ENCODE measurements at regions not wholly inside any gene's neighbourhood (a gene's known extent, or its start where the extent isn't known, plus 50 kb on each side); places are given as distances from the start of the nearest gene placed in this dataset.

DNA sequence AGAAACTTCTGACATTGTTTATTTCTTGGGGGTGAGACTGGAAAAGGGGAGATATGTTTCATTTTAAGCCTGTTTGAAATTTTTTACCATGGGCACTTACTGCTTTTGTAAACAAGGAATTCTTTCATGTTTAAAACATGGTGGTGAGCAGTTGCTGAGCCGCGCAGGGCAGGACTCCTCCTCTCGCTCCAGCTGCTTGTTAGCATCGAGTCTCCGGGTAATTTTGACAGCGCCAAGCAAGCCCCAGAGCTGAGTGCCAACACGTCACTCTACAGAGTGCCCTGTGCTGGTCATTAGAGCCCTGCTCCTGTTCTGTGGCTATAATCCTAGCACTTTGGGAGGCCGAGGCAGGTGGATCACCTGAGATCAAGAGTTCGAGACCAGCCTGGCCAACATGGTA lies 116.5 kb upstream of the MSX2 start:
- intact Hi-C loops (cut with micrococcal nuclease) = no loop called here
- CTCF ChIA-PET = no interaction called here

DNA sequence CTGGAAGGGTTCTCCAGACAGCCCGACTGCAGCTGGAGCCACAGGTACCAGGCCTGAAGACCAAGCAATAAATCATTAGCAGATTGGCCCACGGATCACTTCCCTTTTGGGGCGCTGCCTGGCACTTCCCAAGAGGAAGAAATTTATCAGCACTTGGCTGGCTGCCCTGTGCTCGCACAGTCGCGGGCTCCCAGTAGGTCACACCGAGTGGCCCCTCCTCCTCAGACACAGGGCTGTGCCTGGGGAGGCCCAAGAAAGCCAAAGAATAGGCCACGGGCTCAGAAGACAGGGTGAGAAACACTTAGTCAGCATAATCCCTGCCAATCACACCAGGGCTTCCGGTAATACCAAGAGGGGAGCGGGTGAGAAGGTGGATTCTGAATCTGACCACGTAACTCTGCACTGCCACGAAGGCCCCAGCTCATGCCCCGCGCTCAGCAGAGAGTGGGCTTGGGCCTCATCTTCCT lies 115.7 kb upstream of the MSX2 start:
- H3K9me3 Mint-ChIP-seq = peaks cover 2% of the 10 kb centered on the region
- DNase-seq (peak; percentile 11), ATAC-seq (peak; percentile 53)
- TF ChIP-seq, protein P1, sequence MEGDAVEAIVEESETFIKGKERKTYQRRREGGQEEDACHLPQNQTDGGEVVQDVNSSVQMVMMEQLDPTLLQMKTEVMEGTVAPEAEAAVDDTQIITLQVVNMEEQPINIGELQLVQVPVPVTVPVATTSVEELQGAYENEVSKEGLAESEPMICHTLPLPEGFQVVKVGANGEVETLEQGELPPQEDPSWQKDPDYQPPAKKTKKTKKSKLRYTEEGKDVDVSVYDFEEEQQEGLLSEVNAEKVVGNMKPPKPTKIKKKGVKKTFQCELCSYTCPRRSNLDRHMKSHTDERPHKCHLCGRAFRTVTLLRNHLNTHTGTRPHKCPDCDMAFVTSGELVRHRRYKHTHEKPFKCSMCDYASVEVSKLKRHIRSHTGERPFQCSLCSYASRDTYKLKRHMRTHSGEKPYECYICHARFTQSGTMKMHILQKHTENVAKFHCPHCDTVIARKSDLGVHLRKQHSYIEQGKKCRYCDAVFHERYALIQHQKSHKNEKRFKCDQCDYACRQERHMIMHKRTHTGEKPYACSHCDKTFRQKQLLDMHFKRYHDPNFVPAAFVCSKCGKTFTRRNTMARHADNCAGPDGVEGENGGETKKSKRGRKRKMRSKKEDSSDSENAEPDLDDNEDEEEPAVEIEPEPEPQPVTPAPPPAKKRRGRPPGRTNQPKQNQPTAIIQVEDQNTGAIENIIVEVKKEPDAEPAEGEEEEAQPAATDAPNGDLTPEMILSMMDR (IDR thresholded peaks at IDR 0.05) = no peak
- H3K27ac Mint-ChIP-seq = no peak overlapping the region
- H3K36me3 Mint-ChIP-seq (ENCODE audit: low read depth) = no peaks in the 10 kb centered on the region
- H3K4me1 Mint-ChIP-seq (ENCODE audit: low read depth) = no peaks in the 10 kb centered on the region
- POLR2A ChIA-PET = no interaction called here
- CTCF ChIA-PET = no interaction called here
- H3K27me3 Mint-ChIP-seq = peaks cover 8% of the 10 kb centered on the region
- intact Hi-C loops (cut with micrococcal nuclease) = no loop called here
- no peak overlapping the region for H3K4me3 Mint-ChIP-seq

More for the DNA sequence above, 116.5 kb upstream of the MSX2 start:
- Mint-ChIP-seq H3K4me3 (no peak overlapping the region), H3K4me1 (ENCODE audit: low read depth) (no peaks in the 10 kb centered on the region), H3K27ac (no peak overlapping the region), H3K9me3 (peaks cover 2% of the 10 kb centered on the region), H3K27me3 (peaks cover 8% of the 10 kb centered on the region), H3K36me3 (ENCODE audit: low read depth) (no peaks in the 10 kb centered on the region)
- POLR2A ChIA-PET = no interaction called here
- ATAC-seq = no peak
- TF ChIP-seq, protein P1 (IDR thresholded peaks at IDR 0.05) = no peak
- DNase-seq = no peak

DNA sequence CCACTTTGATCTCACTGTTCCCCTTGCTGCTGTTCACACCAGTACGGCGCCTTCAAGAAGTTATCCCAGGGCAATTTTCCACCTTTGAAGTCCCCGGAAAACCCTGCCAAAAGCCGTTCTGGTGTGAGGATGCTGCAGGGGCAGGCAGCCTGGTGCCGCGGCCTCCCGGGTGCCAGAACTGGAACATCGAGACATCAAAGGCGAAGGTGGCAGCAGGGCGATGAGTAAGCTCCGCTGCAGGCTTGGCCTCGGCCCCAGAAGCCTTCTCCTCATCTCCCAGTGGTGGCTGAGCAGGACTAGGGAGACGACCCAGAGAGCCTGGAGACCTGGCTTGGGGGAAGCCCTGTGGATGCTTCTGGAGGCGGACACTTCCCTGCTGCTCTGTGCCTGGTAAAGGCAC lies 115.3 kb upstream of the MSX2 start:
- intact Hi-C loops (cut with micrococcal nuclease) = no loop called here
- Mint-ChIP-seq H3K4me3 (no peak overlapping the region), H3K4me1 (ENCODE audit: low read depth) (no peaks in the 10 kb centered on the region), H3K9me3 (no peaks in the 10 kb centered on the region), H3K27ac (no peak overlapping the region), H3K36me3 (ENCODE audit: low read depth) (no peaks in the 10 kb centered on the region), H3K27me3 (peaks cover 8% of the 10 kb centered on the region)
- ChIA-PET CTCF (no interaction called here), POLR2A (no interaction called here)
- DNase-seq = no peak
- no peak for ATAC-seq
- TF ChIP-seq, protein P1 (IDR thresholded peaks at IDR 0.05) = no peak

DNA sequence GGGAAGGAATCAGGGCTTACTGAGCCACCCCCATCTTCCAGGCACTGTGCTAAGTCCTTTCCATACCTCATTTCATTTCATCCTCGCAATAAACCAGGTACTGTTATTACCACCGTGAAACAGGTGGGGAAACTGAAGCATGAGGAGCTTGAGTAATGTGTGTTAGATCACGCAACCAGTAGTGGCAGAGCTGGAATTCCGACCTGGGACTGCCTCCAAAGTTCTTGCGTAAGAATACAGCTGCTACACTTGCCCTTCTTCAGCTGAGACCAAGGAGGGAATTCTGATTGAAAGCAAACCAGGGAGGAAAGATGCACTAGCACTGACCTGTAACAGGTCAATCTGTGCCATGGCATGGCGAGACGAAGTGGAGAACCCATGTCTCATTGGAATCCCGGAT lies 113.4 kb upstream of the MSX2 start:
- H3K9me3 Mint-ChIP-seq = peaks cover 2% of the 10 kb centered on the region
- CTCF ChIA-PET = no interaction called here

DNA sequence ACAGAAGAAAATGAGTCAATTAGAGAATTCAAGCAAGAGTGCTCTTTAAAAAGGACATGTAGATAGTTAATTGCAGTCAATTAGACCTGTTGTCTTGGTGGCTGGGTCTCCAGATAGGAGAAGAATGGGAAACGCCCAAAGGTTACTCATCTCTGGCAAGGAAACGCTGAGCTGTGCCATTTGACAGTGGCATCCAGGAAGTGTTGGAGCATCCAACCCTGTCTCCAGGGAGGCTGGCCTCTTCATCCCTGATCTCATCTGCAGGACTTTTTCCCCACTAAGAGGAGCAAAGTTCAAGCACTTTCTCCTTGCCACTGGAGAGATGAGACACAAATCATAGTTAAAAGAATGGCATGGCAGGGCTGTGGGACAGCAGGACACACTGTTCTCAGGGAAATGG lies 111.7 kb upstream of the MSX2 start:
- peaks cover 4% of the 10 kb centered on the region for H3K27me3 Mint-ChIP-seq
- DNase-seq = no peak
- no peak overlapping the region for H3K27ac Mint-ChIP-seq
- H3K4me3 Mint-ChIP-seq = no peak overlapping the region
- TF ChIP-seq, protein P1 (IDR thresholded peaks at IDR 0.05) = no peak
- H3K9me3 Mint-ChIP-seq = peaks cover 2% of the 10 kb centered on the region
- ChIA-PET CTCF (no interaction called here), POLR2A (interaction anchor here (0.7 kb wide), 1 partner anchor 611 kb away, joined by 3 read pairs; no protein-coding TSS in a partner anchor)
- no peaks in the 10 kb centered on the region for H3K4me1 Mint-ChIP-seq (ENCODE audit: low read depth)
- H3K36me3 Mint-ChIP-seq (ENCODE audit: low read depth) = no peaks in the 10 kb centered on the region
- ATAC-seq = no peak
- intact Hi-C loops (cut with micrococcal nuclease) = no loop called here

More for the DNA sequence above, 113.4 kb upstream of the MSX2 start:
- Mint-ChIP-seq H3K27ac (no peak overlapping the region), H3K27me3 (peaks cover 10% of the 10 kb centered on the region), H3K4me1 (ENCODE audit: low read depth) (no peaks in the 10 kb centered on the region), H3K4me3 (no peak overlapping the region), H3K36me3 (ENCODE audit: low read depth) (no peaks in the 10 kb centered on the region)
- intact Hi-C loops (cut with micrococcal nuclease) = no loop called here
- TF ChIP-seq, protein P1 (IDR thresholded peaks at IDR 0.05) = no peak
- DNase-seq (no peak), ATAC-seq (no peak)
- POLR2A ChIA-PET = no interaction called here

Data from activated CD8-positive, alpha-beta T cell treated with anti-CD3 and anti-CD28 coated beads for 36 hours (primary cell).